ENCODE measurements at regions not wholly inside any gene's neighbourhood (a gene's known extent, or its start where the extent isn't known, plus 50 kb on each side); places are given as distances from the start of the nearest gene placed in this dataset.

- no peak for DNase-seq (ENCODE audit: low read depth)
- TF ChIP-seq CTCF (IDR thresholded peaks at IDR 0.05; ENCODE audit: insufficient read depth, low read depth, low read length, missing control alignments): no peak
- no peak overlapping the region for H3K4me3 ChIP-seq (ENCODE audit: low read depth, low read length)
These were observed 543.6 kb upstream of the B3GALT2 start for GRCh38 chr1:193730017-193730416.

- H3K4me3 ChIP-seq (ENCODE audit: low read depth, low read length): no peak overlapping the region
- no peak for TF ChIP-seq CTCF (IDR thresholded peaks at IDR 0.05; ENCODE audit: insufficient read depth, low read depth, low read length, missing control alignments)
- no peak for DNase-seq (ENCODE audit: low read depth)
These were observed 543.0 kb upstream of the B3GALT2 start for GRCh38 chr1:193729429-193729828.

- no peak for TF ChIP-seq CTCF (IDR thresholded peaks at IDR 0.05; ENCODE audit: insufficient read depth, low read depth, low read length, missing control alignments)
- H3K4me3 ChIP-seq (ENCODE audit: low read depth, low read length): no peak overlapping the region
- no peak for DNase-seq (ENCODE audit: low read depth)
These were observed 541.4 kb upstream of the B3GALT2 start for GRCh38 chr1:193727850-193728249.

- no peak overlapping the region for H3K4me3 ChIP-seq (ENCODE audit: low read depth, low read length)
- DNase-seq (ENCODE audit: low read depth): no peak
- no peak for TF ChIP-seq CTCF (IDR thresholded peaks at IDR 0.05; ENCODE audit: insufficient read depth, low read depth, low read length, missing control alignments)
These were observed 540.3 kb upstream of the B3GALT2 start for GRCh38 chr1:193726722-193727121.

GRCh38 chr1:193712392-193712791, 526.0 kb upstream of the B3GALT2 start:
- no peak for DNase-seq (ENCODE audit: low read depth)
- no peak overlapping the region for H3K4me3 ChIP-seq (ENCODE audit: low read depth, low read length)
- TF ChIP-seq CTCF (IDR thresholded peaks at IDR 0.05; ENCODE audit: insufficient read depth, low read depth, low read length, missing control alignments): no peak

GRCh38 chr1:193709607-193710006, 523.2 kb upstream of the B3GALT2 start:
- DNase-seq (ENCODE audit: low read depth): no peak
- TF ChIP-seq CTCF (IDR thresholded peaks at IDR 0.05; ENCODE audit: insufficient read depth, low read depth, low read length, missing control alignments): no peak
- H3K4me3 ChIP-seq (ENCODE audit: low read depth, low read length): no peak overlapping the region

GRCh38 chr1:193707271-193708021, 521.0 kb upstream of the B3GALT2 start:
- H3K4me3 ChIP-seq (ENCODE audit: low read depth, low read length): no peak overlapping the region
- DNase-seq (ENCODE audit: low read depth): no peak
- TF ChIP-seq CTCF (IDR thresholded peaks at IDR 0.05; ENCODE audit: insufficient read depth, low read depth, low read length, missing control alignments): no peak
